Neural crest cell (in vitro differentiated cells): ENCODE measurements at regions not wholly inside any gene's neighbourhood (a gene's known extent, or its start where the extent isn't known, plus 50 kb on each side); places are given as distances from the start of the nearest gene placed in this dataset.

Experiments used
- DNase-seq: peaks from one replicate; pipeline ENCODE4 v3.0.0; 2021; ENCODE audit warnings: low read depth, mixed read lengths, low spot score
- H3K27ac Mint-ChIP-seq: one replicate; pipeline ENCODE4 v1.8.0; 2021; ENCODE audit warnings: mild to moderate bottlenecking, mixed read lengths; ENCODE audit not compliant: unreplicated experiment
- H3K27me3 Mint-ChIP-seq: 2 replicates; pipeline ENCODE4 v1.8.0; 2021; ENCODE audit warnings: low read depth, mild to moderate bottlenecking, mixed read lengths
- H3K36me3 Mint-ChIP-seq: 2 replicates; pipeline ENCODE4 v1.8.0; 2021; ENCODE audit warnings: low read depth, mild to moderate bottlenecking, mixed read lengths
- H3K4me1 Mint-ChIP-seq: 2 replicates; pipeline ENCODE4 v1.8.0; 2021; ENCODE audit warnings: mixed read lengths
- H3K4me3 Mint-ChIP-seq: one replicate; pipeline ENCODE4 v1.8.0; 2021; ENCODE audit warnings: mild to moderate bottlenecking, mixed read lengths
- H3K9me3 Mint-ChIP-seq: 2 replicates; pipeline ENCODE4 v1.8.0; 2021; ENCODE audit warnings: mixed read lengths
- TF ChIP-seq, protein P1 (sequence below): fragments of 200-600 bp; sonication (generic); conservative IDR thresholded peaks from 2 replicates; pipeline ENCODE4 v1.5.0; 2021; ENCODE audit warnings: antibody characterized with exemption, mild to moderate bottlenecking

DNA sequence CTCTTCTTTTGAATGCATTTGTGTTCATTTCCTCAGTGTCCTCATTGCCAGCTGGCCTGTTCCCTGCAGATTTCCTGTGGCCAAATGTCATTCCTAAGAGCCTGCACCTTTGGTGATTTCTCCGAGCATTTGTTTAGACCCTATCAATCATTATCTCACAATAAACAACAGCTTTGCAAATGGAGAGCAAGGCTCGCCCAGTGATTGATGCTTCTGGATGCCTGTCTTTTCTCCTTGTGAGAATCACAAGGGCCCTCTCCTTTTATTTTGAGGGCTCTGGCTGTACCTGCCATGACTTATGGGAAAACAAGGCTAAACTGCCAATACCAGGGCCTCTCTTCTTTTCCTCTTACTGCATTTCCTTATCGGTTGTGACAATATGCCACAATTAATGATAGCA, 1454.4 kb upstream of the CELF4 start:
- no peaks in the 10 kb centered on the region for H3K27me3 Mint-ChIP-seq
- H3K4me3 Mint-ChIP-seq = no peak overlapping the region
- DNase-seq = no peak
- H3K4me1 Mint-ChIP-seq = peaks cover 8% of the 10 kb centered on the region
- H3K36me3 Mint-ChIP-seq = no peaks in the 10 kb centered on the region
- peaks cover 9% of the 10 kb centered on the region for H3K9me3 Mint-ChIP-seq
- peak overlapping the region; percentile 14 for H3K27ac Mint-ChIP-seq
- TF ChIP-seq, protein P1, sequence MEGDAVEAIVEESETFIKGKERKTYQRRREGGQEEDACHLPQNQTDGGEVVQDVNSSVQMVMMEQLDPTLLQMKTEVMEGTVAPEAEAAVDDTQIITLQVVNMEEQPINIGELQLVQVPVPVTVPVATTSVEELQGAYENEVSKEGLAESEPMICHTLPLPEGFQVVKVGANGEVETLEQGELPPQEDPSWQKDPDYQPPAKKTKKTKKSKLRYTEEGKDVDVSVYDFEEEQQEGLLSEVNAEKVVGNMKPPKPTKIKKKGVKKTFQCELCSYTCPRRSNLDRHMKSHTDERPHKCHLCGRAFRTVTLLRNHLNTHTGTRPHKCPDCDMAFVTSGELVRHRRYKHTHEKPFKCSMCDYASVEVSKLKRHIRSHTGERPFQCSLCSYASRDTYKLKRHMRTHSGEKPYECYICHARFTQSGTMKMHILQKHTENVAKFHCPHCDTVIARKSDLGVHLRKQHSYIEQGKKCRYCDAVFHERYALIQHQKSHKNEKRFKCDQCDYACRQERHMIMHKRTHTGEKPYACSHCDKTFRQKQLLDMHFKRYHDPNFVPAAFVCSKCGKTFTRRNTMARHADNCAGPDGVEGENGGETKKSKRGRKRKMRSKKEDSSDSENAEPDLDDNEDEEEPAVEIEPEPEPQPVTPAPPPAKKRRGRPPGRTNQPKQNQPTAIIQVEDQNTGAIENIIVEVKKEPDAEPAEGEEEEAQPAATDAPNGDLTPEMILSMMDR = no peak

DNA sequence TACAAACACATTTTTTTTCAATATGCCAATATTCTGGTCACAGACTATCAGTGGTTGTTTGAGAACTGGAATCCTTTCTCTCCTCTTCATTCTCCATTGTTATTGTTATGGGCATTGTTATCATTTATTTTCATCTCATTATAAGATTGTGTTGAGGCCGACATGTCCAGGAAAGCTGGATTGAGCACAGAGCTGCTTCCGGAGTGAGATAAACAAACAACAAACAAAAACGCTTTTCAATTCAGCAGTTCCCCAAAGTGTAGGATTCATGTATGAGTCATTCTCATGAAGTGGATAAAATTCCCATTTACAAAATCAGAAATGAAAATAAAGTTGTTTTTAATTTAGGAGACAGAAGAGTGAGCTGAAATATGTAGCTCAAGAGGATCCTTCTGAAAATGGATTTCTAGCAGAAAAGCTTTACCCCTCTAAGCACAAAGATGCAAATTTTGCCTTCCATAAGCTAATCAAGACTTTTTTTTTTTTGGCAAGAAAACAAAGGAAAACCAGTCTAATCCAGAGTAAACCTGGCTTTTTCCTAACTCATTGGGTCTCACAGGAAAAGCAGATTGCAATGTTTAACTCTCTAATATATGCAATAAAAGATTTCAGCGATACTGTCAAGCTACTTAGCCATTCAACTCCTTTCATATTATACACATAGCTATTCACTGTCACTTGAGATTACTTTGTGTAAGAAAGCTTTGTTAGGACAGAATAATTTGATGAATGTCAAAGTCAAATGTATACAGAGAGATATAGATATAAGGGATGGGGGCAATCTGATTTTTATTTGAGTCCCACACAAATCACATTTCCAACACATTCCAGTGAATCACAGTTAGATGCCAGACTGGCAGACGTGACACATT, 1441.7 kb upstream of the CELF4 start:
- H3K4me1 Mint-ChIP-seq = no peaks in the 10 kb centered on the region
- no peak overlapping the region for H3K27ac Mint-ChIP-seq
- no peaks in the 10 kb centered on the region for H3K36me3 Mint-ChIP-seq
- H3K9me3 Mint-ChIP-seq = peaks cover 6% of the 10 kb centered on the region
- no peak overlapping the region for H3K4me3 Mint-ChIP-seq
- H3K27me3 Mint-ChIP-seq = no peaks in the 10 kb centered on the region
- TF ChIP-seq, protein P1 = no peak
- DNase-seq = no peak

DNA sequence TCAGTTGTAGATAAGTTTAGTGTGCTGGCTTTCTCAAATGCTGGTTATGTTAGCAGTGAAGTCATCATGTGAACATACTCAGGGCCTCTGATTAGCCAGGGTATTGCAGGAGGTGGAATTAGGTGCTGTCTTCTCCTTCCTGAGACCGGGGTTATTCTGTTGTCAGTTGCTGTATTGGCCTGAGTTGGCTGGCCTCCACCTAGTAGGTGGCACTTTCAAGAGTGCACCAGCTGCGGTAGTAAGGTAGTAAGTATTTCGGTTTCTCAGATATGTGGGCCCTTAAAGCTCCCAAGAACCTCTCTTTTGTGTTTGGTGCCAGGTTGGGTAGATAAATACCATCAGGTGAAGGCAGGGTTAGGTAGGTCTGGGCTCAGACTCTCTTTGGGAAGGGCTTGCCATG, 1430.5 kb upstream of the CELF4 start:
- H3K4me3 Mint-ChIP-seq = no peak overlapping the region
- peaks cover 9% of the 10 kb centered on the region for H3K4me1 Mint-ChIP-seq
- no peak overlapping the region for H3K27ac Mint-ChIP-seq
- peaks cover 4% of the 10 kb centered on the region for H3K9me3 Mint-ChIP-seq
- H3K36me3 Mint-ChIP-seq = no peaks in the 10 kb centered on the region
- H3K27me3 Mint-ChIP-seq = no peaks in the 10 kb centered on the region
- TF ChIP-seq, protein P1 = no peak
- no peak for DNase-seq

DNA sequence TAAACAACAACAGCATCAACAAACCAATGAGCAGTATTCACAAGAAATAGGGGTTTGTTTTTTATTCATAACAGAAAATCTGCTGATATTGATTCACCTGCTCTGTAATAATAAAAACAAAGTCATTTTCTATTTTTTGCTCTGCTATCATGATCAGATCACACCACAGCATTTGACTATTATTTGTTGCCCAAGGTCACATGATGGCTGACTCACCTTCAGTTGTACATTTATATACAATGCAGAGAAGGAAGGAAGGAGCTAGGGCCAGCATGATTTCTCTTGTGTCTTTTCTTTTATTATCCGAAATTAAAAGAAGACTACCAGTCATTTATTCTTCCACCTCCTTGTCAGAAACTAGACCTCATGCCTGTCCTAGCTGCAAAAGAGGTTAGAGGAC, 1427.7 kb upstream of the CELF4 start:
- Mint-ChIP-seq H3K4me1 (no peaks in the 10 kb centered on the region), H3K27ac (no peak overlapping the region), H3K27me3 (no peaks in the 10 kb centered on the region), H3K9me3 (no peaks in the 10 kb centered on the region), H3K4me3 (no peak overlapping the region), H3K36me3 (no peaks in the 10 kb centered on the region)
- DNase-seq = no peak
- TF ChIP-seq, protein P1 = no peak

DNA sequence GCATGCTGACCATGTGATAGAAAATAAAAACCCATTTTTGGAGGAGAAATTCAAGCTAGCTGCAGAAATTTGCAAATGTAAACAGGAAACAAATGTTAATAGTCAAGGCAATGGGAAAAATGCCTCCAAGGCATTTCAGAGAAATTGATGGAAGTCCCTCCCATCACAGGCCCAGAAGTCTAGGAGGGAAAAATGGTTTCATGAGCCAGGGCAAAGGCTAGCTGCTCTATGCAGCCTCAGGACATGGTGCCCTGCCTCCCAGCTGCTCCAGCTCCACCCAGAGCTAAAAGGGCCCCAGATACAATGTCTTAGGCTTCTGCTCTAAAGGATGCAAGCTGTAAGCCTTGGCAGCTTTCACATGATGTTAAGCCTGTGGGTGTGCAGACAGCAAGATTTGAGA, 1419.4 kb upstream of the CELF4 start:
- no peak for DNase-seq
- Mint-ChIP-seq H3K9me3 (peaks cover 13% of the 10 kb centered on the region), H3K36me3 (peaks cover 5% of the 10 kb centered on the region), H3K27me3 (no peaks in the 10 kb centered on the region), H3K4me3 (no peak overlapping the region), H3K4me1 (no peaks in the 10 kb centered on the region), H3K27ac (no peak overlapping the region)
- TF ChIP-seq, protein P1 = no peak
